IMR-90 (cell line): ENCODE measurements at regions not wholly inside any gene's neighbourhood (a gene's known extent, or its start where the extent isn't known, plus 50 kb on each side); places are given as distances from the start of the nearest gene placed in this dataset.

Experiments used
- ATAC-seq: fragments of 200-7000 bp; cut with Tn5 transposase; 2 replicates; pipeline ENCODE4 v1.9.1; 2020; ENCODE audit warnings: low read depth, mild to moderate bottlenecking, moderate library complexity
- BruUV-seq: library from RNA; stranded (reverse); fragments of 400-500 nt; replicated peaks from 2 replicates; lab custom pipeline; 2021; lab: Mats Ljungman, UMichigan
- CTCF ChIA-PET: fragments of 300-600 bp; formaldehyde crosslinking; extraction: SDS; loops from one replicate; lab custom pipeline; 2021; ENCODE audit warnings: antibody characterized with exemption; lab: Yijun Ruan, JAX
- POLR2A ChIA-PET: fragments of 300-600 bp; sonication (Branson Sonifier 250); formaldehyde crosslinking; loops from one replicate; lab custom pipeline; 2022; ENCODE audit warnings: antibody characterized with exemption; ENCODE audit not compliant: unreplicated experiment; lab: Charles Lee
- DNase-seq: peaks from one replicate; pipeline ENCODE4 v3.0.0; 2013
- H2AFZ ChIP-seq: replicated peaks from 2 replicates; pipeline ENCODE3; 2013; ENCODE audit warnings: low read length, mild to moderate bottlenecking; ENCODE audit not compliant: poor library complexity
- H2AK5ac ChIP-seq: 2 replicates; pipeline ENCODE4 v1.6.1; 2013; ENCODE audit warnings: low read depth, low read length, inconsistent platforms
- H2AK9ac ChIP-seq: replicated peaks from 2 replicates; pipeline ENCODE3; 2013; ENCODE audit warnings: mild to moderate bottlenecking, low read depth, low read length, moderate library complexity; ENCODE audit not compliant: poor library complexity
- H2BK120ac ChIP-seq: 2 replicates; pipeline ENCODE4 v1.6.1; 2013; ENCODE audit warnings: low read depth, low read length, inconsistent platforms
- H2BK15ac ChIP-seq: 3 replicates; pipeline ENCODE4 v1.6.1; 2013; ENCODE audit warnings: low read depth, low read length, inconsistent platforms
- H2BK20ac ChIP-seq: 2 replicates; pipeline ENCODE4 v1.6.1; 2013; ENCODE audit warnings: low read depth, mild to moderate bottlenecking, inconsistent platforms, low read length, moderate library complexity
- H2BK5ac ChIP-seq: 2 replicates; pipeline ENCODE4 v1.6.1; 2013; ENCODE audit warnings: mild to moderate bottlenecking, low read depth, low read length, inconsistent platforms; ENCODE audit not compliant: poor library complexity, severe bottlenecking
- H3K14ac ChIP-seq: replicated peaks from 2 replicates; pipeline ENCODE4 v1.6.1; 2013; ENCODE audit warnings: low read depth, low read length, inconsistent platforms
- H3K18ac ChIP-seq: 2 replicates; pipeline ENCODE4 v1.6.1; 2013; ENCODE audit warnings: low read depth, low read length, control low read depth
- H3K23ac ChIP-seq: 2 replicates; pipeline ENCODE4 v1.6.1; 2013; ENCODE audit warnings: low read depth, low read length, inconsistent platforms
- H3K27ac ChIP-seq: 2 replicates; pipeline ENCODE4 v1.5.1; 2013; ENCODE audit warnings: mild to moderate bottlenecking, control low read depth, low read length; ENCODE audit not compliant: insufficient read depth
- H3K27me3 ChIP-seq: 2 replicates; pipeline ENCODE4 v1.6.1; 2013; ENCODE audit warnings: low read length; ENCODE audit not compliant: control insufficient read depth, insufficient read depth
- H3K36me3 ChIP-seq: 2 replicates; pipeline ENCODE4 v1.6.1; 2013; ENCODE audit warnings: low read length, mixed read lengths; ENCODE audit not compliant: control insufficient read depth, insufficient read depth
- H3K4ac ChIP-seq: 2 replicates; pipeline ENCODE4 v1.6.1; 2013; ENCODE audit warnings: low read depth, low read length, inconsistent platforms
- H3K4me1 ChIP-seq: 2 replicates; pipeline ENCODE4 v1.6.1; 2013; ENCODE audit warnings: low read length, mixed read lengths; ENCODE audit not compliant: control insufficient read depth, insufficient read depth
- H3K4me2 ChIP-seq: 2 replicates; pipeline ENCODE4 v1.6.1; 2013; ENCODE audit warnings: low read depth, mild to moderate bottlenecking, control low read depth, low read length, moderate library complexity
- H3K4me3 ChIP-seq: 2 replicates; pipeline ENCODE4 v1.5.1; 2013; ENCODE audit warnings: low read depth, mild to moderate bottlenecking, control low read depth, low read length, moderate library complexity; ENCODE audit not compliant: insufficient read depth
- H3K56ac ChIP-seq: 2 replicates; pipeline ENCODE4 v1.6.1; 2013; ENCODE audit warnings: low read length, inconsistent platforms; ENCODE audit not compliant: insufficient read depth; ENCODE audit errors: extremely low read depth
- H3K79me1 ChIP-seq, 2 experiments: 2 replicates each; pipeline ENCODE4 v1.6.1; 2013; ENCODE audit warnings: low read length in 2 of 2, inconsistent platforms in 1 of 2, low read depth in 1 of 2
- H3K9ac ChIP-seq: 2 replicates; pipeline ENCODE4 v1.6.1; 2013; ENCODE audit warnings: low read depth, low read length, control low read depth
- H3K9me1 ChIP-seq: 2 replicates; pipeline ENCODE4 v1.6.1; 2013; ENCODE audit warnings: low read length, inconsistent platforms; ENCODE audit not compliant: insufficient read depth
- H3K9me3 ChIP-seq: 2 replicates; pipeline ENCODE4 v1.6.1; 2013; ENCODE audit warnings: low read length; ENCODE audit not compliant: control insufficient read depth, insufficient read depth
- H4K20me1 ChIP-seq: 2 replicates; pipeline ENCODE4 v1.6.1; 2013; ENCODE audit warnings: low read length, inconsistent platforms; ENCODE audit not compliant: insufficient read depth
- H4K5ac ChIP-seq: 2 replicates; pipeline ENCODE4 v1.6.1; 2013; ENCODE audit warnings: mild to moderate bottlenecking, low read depth, low read length, control low read depth
- H4K8ac ChIP-seq, 2 experiments: 2 replicates each; pipeline ENCODE4 v1.6.1; 2013; ENCODE audit warnings: low read depth in 2 of 2, low read length in 2 of 2, control low read depth in 1 of 2, inconsistent platforms in 1 of 2
- H4K91ac ChIP-seq: 2 replicates; pipeline ENCODE4 v1.6.1; 2013; ENCODE audit warnings: low read depth, low read length, inconsistent platforms; ENCODE audit not compliant: insufficient read depth
- CEBPB ChIP-seq: IDR thresholded peaks from 2 replicates; pipeline ENCODE4 v1.6.1; 2012; ENCODE audit warnings: low read depth, low read length, improper control_type of control experiment
- MAFK ChIP-seq: IDR thresholded peaks from 2 replicates; pipeline ENCODE4 v1.6.1; 2012; ENCODE audit warnings: low read depth, low read length, improper control_type of control experiment
- MAZ ChIP-seq: IDR thresholded peaks from 2 replicates; pipeline ENCODE4 v1.6.1; 2012; ENCODE audit warnings: low read depth, mild to moderate bottlenecking, low read length, improper control_type of control experiment, moderate library complexity, borderline replicate concordance
- MXI1 ChIP-seq: IDR thresholded peaks from 2 replicates; pipeline ENCODE4 v1.6.1; 2012; ENCODE audit warnings: low read depth, mild to moderate bottlenecking, low read length, moderate library complexity, borderline replicate concordance
- NFE2L2 ChIP-seq: fragments of 150-350 bp; IDR thresholded peaks from 2 replicates; pipeline ENCODE4 v1.6.1; 2016; ENCODE audit warnings: low read depth, mild to moderate bottlenecking, low read length
- POLR2A ChIP-seq: IDR thresholded peaks from 2 replicates; pipeline ENCODE4 v1.6.1; 2012; ENCODE audit warnings: mild to moderate bottlenecking, low read depth, low read length
- RAD21 ChIP-seq: IDR thresholded peaks from 2 replicates; pipeline ENCODE4 v1.6.1; 2012; ENCODE audit warnings: low read length, improper control_type of control experiment
- RCOR1 ChIP-seq: IDR thresholded peaks from 2 replicates; pipeline ENCODE4 v1.6.1; 2012; ENCODE audit warnings: mild to moderate bottlenecking, low read length, improper control_type of control experiment; ENCODE audit not compliant: insufficient replicate concordance
- WGBS, 2 experiments: methylation state at CpG; one replicate each; pipeline versions ENCODE4 v1.1.5 to v1.1.7; 2013; ENCODE audit warnings: missing lambda C conversion rate in 2 of 2; ENCODE audit not compliant: insufficient read length in 1 of 2; ENCODE audit errors: extremely low coverage in 2 of 2; 5-methylcytosine and 5-hydroxymethylcytosine counted together
- dilution Hi-C: fragments of 300-500 bp; cut with HindIII; formaldehyde crosslinking; loops from one replicate; pipeline ENCODE4 v1.14.3; 2018; ENCODE audit warnings: low sequenced_read_pairs; ENCODE audit not compliant: unreplicated experiment
- in situ Hi-C: fragments of 300-500 bp; cut with MboI; formaldehyde crosslinking; loops from 3 replicates; pipeline ENCODE4 v1.14.3; 2019; ENCODE audit warnings: low sequenced_read_pairs, inconsistent platforms, mixed read lengths
- intact Hi-C: fragments of 100-400 bp; cut with micrococcal nuclease; formaldehyde crosslinking; loops from 2 replicates; pipeline ENCODE4 v1.10.0; 2022
- TF ChIP-seq, protein P1 (sequence below): fragments of 150-350 bp; IDR thresholded peaks from 2 replicates; pipeline ENCODE4 v1.6.1; 2017; ENCODE audit warnings: mild to moderate bottlenecking, antibody characterized with exemption, low read length, low read depth
- TF ChIP-seq, protein P2 (sequence below): fragments of 150-350 bp; IDR thresholded peaks from 2 replicates; pipeline ENCODE4 v1.6.1; 2016; ENCODE audit warnings: low read depth, mild to moderate bottlenecking, low read length, moderate library complexity, borderline replicate concordance
- TF ChIP-seq, protein P3 (sequence below): conservative IDR thresholded peaks from 2 replicates; pipeline ENCODE4 v1.5.1; 2012; ENCODE audit warnings: mild to moderate bottlenecking, low read depth, low read length, improper control_type of control experiment

DNA sequence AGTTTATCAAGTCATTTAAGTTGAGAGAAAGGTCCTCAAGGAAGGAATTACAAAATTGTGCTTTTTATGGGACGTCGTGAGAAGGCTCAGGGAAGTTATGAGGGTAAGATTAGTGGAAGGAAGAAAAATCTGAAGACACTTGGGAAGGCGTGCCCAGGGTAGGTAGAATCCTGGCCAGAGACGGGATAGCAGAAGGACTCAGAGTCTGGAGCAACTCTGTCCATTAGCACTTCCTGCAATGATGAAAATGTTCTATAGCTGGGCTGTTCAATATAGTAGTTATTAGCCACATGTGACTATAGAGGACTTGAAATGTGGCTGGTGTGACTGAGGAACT lies 271.0 kb upstream of the ZPLD1 start:
- H3K14ac ChIP-seq = no peak overlapping the region
- no peak for DNase-seq
- ChIA-PET CTCF (interaction anchor here (1.5 kb wide), 1 partner anchor 11 kb away, joined by 3 read pairs; no protein-coding TSS in a partner anchor), POLR2A (no interaction called here)
- intact Hi-C loops = no loop called here
- 83% methylated on average over 2 of the region's 4 CpGs; no CpG with 5 or more reads in 1 of the 2 experiments for WGBS, 2 experiments
- H3K4me1 ChIP-seq = peaks cover 4% of the 10 kb centered on the region
- H3K9ac ChIP-seq = no peak overlapping the region
- no peak overlapping the region for H3K4me2 ChIP-seq
- H4K5ac ChIP-seq = no peak overlapping the region
- peak overlapping the region; percentile 15 for H2BK5ac ChIP-seq
- H2AFZ ChIP-seq = no peak overlapping the region
- no peak overlapping the region for H4K8ac ChIP-seq
- ATAC-seq = no peak
- H3K56ac ChIP-seq = no peak overlapping the region
- no peak overlapping the region for H2AK9ac ChIP-seq
- H3K4me3 ChIP-seq = no peak overlapping the region
- H2BK15ac ChIP-seq = peak overlapping the region; percentile 3; the same call in 1 of the 3 replicates
- H2BK120ac ChIP-seq = peak overlapping the region; percentile 3; the same call in 1 of the 2 replicates
- TF ChIP-seq MAFK = no peak
- TF ChIP-seq MAZ = no peak
- no peak for TF ChIP-seq NFE2L2
- TF ChIP-seq, protein P1, sequence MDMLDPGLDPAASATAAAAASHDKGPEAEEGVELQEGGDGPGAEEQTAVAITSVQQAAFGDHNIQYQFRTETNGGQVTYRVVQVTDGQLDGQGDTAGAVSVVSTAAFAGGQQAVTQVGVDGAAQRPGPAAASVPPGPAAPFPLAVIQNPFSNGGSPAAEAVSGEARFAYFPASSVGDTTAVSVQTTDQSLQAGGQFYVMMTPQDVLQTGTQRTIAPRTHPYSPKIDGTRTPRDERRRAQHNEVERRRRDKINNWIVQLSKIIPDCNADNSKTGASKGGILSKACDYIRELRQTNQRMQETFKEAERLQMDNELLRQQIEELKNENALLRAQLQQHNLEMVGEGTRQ = no peak
- TF ChIP-seq RAD21 = no peak
- no peak for TF ChIP-seq POLR2A
- TF ChIP-seq, protein P2, sequence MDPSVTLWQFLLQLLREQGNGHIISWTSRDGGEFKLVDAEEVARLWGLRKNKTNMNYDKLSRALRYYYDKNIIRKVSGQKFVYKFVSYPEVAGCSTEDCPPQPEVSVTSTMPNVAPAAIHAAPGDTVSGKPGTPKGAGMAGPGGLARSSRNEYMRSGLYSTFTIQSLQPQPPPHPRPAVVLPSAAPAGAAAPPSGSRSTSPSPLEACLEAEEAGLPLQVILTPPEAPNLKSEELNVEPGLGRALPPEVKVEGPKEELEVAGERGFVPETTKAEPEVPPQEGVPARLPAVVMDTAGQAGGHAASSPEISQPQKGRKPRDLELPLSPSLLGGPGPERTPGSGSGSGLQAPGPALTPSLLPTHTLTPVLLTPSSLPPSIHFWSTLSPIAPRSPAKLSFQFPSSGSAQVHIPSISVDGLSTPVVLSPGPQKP = no peak
- no peak for TF ChIP-seq MXI1
- no peak for TF ChIP-seq CEBPB
- TF ChIP-seq, protein P3, sequence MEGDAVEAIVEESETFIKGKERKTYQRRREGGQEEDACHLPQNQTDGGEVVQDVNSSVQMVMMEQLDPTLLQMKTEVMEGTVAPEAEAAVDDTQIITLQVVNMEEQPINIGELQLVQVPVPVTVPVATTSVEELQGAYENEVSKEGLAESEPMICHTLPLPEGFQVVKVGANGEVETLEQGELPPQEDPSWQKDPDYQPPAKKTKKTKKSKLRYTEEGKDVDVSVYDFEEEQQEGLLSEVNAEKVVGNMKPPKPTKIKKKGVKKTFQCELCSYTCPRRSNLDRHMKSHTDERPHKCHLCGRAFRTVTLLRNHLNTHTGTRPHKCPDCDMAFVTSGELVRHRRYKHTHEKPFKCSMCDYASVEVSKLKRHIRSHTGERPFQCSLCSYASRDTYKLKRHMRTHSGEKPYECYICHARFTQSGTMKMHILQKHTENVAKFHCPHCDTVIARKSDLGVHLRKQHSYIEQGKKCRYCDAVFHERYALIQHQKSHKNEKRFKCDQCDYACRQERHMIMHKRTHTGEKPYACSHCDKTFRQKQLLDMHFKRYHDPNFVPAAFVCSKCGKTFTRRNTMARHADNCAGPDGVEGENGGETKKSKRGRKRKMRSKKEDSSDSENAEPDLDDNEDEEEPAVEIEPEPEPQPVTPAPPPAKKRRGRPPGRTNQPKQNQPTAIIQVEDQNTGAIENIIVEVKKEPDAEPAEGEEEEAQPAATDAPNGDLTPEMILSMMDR = no peak
- no peak for TF ChIP-seq RCOR1
- no peaks in the 10 kb centered on the region for H3K36me3 ChIP-seq
- peak overlapping the region; percentile 38; the same call in 1 of the 2 replicates for H3K18ac ChIP-seq
- no peak overlapping the region for H3K27ac ChIP-seq
- no peaks in the 10 kb centered on the region for H3K9me3 ChIP-seq
- dilution Hi-C loops = no loop called here
- no peak overlapping the region; the same call in 1 of the 2 replicates for H3K4ac ChIP-seq
- no peak overlapping the region for H4K91ac ChIP-seq
- H2BK20ac ChIP-seq = peak overlapping the region; percentile 72
- in situ Hi-C loops = no loop called here
- H2AK5ac ChIP-seq = no peak overlapping the region
- H3K23ac ChIP-seq = no peak overlapping the region
- no TSS peak for BruUV-seq
- H3K79me1 ChIP-seq = no peaks in the 10 kb centered on the region
- H3K9me1 ChIP-seq = peaks cover 3% of the 10 kb centered on the region; the same call in 1 of the 2 replicates
- H4K20me1 ChIP-seq = no peaks in the 10 kb centered on the region
- no peaks in the 10 kb centered on the region for H3K27me3 ChIP-seq
